Suprapubic skin (tissue), 4 donors: ENCODE measurements at regions not wholly inside any gene's neighbourhood (a gene's known extent, or its start where the extent isn't known, plus 50 kb on each side); places are given as distances from the start of the nearest gene placed in this dataset.

Experiments used
- DNase-seq, 2 donors: peaks; one replicate each; pipeline ENCODE4 v3.0.0-alpha.2; 2019; ENCODE audit warnings: low spot score in 2 of 2
- H3K27ac ChIP-seq: fragments of 200-600 bp; sonication (generic); one replicate; pipeline ENCODE4 v1.5.1; 2019
- H3K27me3 ChIP-seq: fragments of 200-600 bp; sonication (generic); one replicate; pipeline ENCODE4 v1.5.1; 2019
- H3K36me3 ChIP-seq: fragments of 200-600 bp; sonication (generic); one replicate; pipeline ENCODE4 v1.5.1; 2019
- H3K4me1 ChIP-seq: fragments of 200-600 bp; sonication (generic); one replicate; pipeline ENCODE4 v1.5.1; 2019
- H3K4me3 ChIP-seq: fragments of 200-600 bp; sonication (generic); one replicate; pipeline ENCODE4 v1.5.1; 2019; ENCODE audit warnings: mild to moderate bottlenecking
- H3K9me3 ChIP-seq: fragments of 200-600 bp; sonication (generic); one replicate; pipeline ENCODE4 v1.5.1; 2019
- CTCF ChIP-seq, 2 donors: fragments of 200-600 bp in 1 of 2; fragments of 450-650 bp in 1 of 2; sonication (generic) in 1 of 2; IDR thresholded peaks; one replicate each; pipeline ENCODE4 v1.5.1; 2016 to 2019; ENCODE audit warnings: antibody characterized with exemption in 2 of 2, mild to moderate bottlenecking in 1 of 2, moderate library complexity in 1 of 2
- EP300 ChIP-seq: sonication (generic); formaldehyde crosslinking; IDR thresholded peaks from one replicate; pipeline ENCODE4 v1.6.1; 2017; ENCODE audit warnings: antibody characterized with exemption
- POLR2A ChIP-seq, 2 donors: fragments of 450-650 bp; IDR thresholded peaks; one replicate each; pipeline ENCODE4 v1.6.1; 2017; ENCODE audit warnings: antibody characterized with exemption in 2 of 2, mild to moderate bottlenecking in 2 of 2, moderate library complexity in 2 of 2
- POLR2AphosphoS5 ChIP-seq, 3 donors: sonication (generic); formaldehyde crosslinking; IDR thresholded peaks; one replicate each; pipeline ENCODE4 v1.6.1; 2017; ENCODE audit warnings: antibody characterized with exemption in 3 of 3
- WGBS: methylation state at CpG from one replicate; pipeline ENCODE4 v1.1.5; 2018; 5-methylcytosine and 5-hydroxymethylcytosine counted together

DNA sequence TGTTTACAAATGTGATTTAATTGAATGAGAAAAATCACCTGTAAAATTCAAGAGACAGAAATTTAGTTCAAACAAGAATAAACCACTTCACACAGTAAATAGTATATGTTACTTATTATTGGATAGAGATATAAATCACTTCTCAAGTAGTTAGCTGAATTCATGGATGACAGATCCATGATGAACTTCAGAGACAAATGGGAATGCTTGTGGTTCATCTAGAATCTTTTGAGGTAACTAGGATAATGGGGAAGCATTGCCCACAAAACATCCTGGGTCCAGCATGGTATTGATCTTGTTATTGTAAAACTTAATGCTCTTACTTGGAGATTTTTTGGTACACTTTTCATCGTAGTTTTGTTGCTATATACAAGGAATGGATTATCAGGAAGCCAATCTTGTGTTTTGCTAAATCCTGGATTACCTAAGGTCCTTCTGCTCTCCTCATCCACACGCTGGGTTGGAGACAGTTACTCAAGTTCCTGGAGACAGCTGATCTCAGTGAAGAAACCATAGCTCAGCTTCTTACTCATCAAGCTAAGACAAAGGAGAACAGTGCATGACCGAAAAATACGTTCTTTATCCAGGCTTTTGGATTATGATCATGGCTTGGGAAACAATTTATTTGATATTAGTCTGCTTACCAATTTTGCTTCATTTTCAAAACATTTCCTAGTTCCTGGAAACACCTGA is 142.5 kb upstream of the PREP start:
- no peaks in the 10 kb centered on the region for H3K36me3 ChIP-seq
- H3K9me3 ChIP-seq: no peaks in the 10 kb centered on the region
- no peak overlapping the region for H3K4me3 ChIP-seq
- H3K27ac ChIP-seq: no peak overlapping the region
- no peak for TF ChIP-seq POLR2AphosphoS5 (IDR thresholded peaks at IDR 0.05)
- TF ChIP-seq POLR2A (IDR thresholded peaks at IDR 0.05): no peak
- TF ChIP-seq CTCF (IDR thresholded peaks at IDR 0.05): no peak
- no peak for TF ChIP-seq EP300
- no peaks in the 10 kb centered on the region for H3K27me3 ChIP-seq
- no peaks in the 10 kb centered on the region for H3K4me1 ChIP-seq
- 94% methylated on average over 4 of the region's 4 CpGs for WGBS
- DNase-seq: no peak

GRCh38 chr6:105539911-105540310 is 137.0 kb upstream of the PREP start:
- H3K4me3 ChIP-seq: no peak overlapping the region
- no peaks in the 10 kb centered on the region for H3K27me3 ChIP-seq
- H3K9me3 ChIP-seq: no peaks in the 10 kb centered on the region
- no peak for DNase-seq
- H3K27ac ChIP-seq: no peak overlapping the region
- TF ChIP-seq POLR2A (IDR thresholded peaks at IDR 0.05): no peak
- no peak for TF ChIP-seq EP300
- no peak for TF ChIP-seq POLR2AphosphoS5 (IDR thresholded peaks at IDR 0.05)
- no peak for TF ChIP-seq CTCF (IDR thresholded peaks at IDR 0.05)
- H3K4me1 ChIP-seq: peaks cover 5% of the 10 kb centered on the region
- 98% methylated on average over 5 of the region's 5 CpGs for WGBS
- H3K36me3 ChIP-seq: no peaks in the 10 kb centered on the region

GRCh38 chr6:105537981-105538578 is 135.2 kb upstream of the PREP start:
- no peak overlapping the region for H3K27ac ChIP-seq

GRCh38 chr6:105536961-105537360 is 134.1 kb upstream of the PREP start:
- Histone ChIP-seq H3K4me1 (peaks cover 5% of the 10 kb centered on the region), H3K4me3 (no peak overlapping the region), H3K27me3 (no peaks in the 10 kb centered on the region), H3K27ac (no peak overlapping the region), H3K36me3 (no peaks in the 10 kb centered on the region), H3K9me3 (no peaks in the 10 kb centered on the region)
- 37% methylated on average over 3 of the region's 3 CpGs for WGBS
- DNase-seq: no peak
- no peak for TF ChIP-seq EP300
- TF ChIP-seq POLR2AphosphoS5 (IDR thresholded peaks at IDR 0.05): no peak
- no peak for TF ChIP-seq CTCF (IDR thresholded peaks at IDR 0.05)
- TF ChIP-seq POLR2A (IDR thresholded peaks at IDR 0.05): no peak

More at GRCh38 chr6:105537981-105538578, 135.2 kb upstream of the PREP start:
- H3K27me3 ChIP-seq: no peaks in the 10 kb centered on the region
- TF ChIP-seq CTCF (IDR thresholded peaks at IDR 0.05): no peak
- TF ChIP-seq POLR2AphosphoS5 (IDR thresholded peaks at IDR 0.05): no peak
- no peak for TF ChIP-seq POLR2A (IDR thresholded peaks at IDR 0.05)
- TF ChIP-seq EP300: no peak
- no peak overlapping the region for H3K4me3 ChIP-seq
- H3K9me3 ChIP-seq: no peaks in the 10 kb centered on the region
- 81% methylated on average over 2 of the region's 2 CpGs for WGBS
- H3K4me1 ChIP-seq: peaks cover 5% of the 10 kb centered on the region
- no peaks in the 10 kb centered on the region for H3K36me3 ChIP-seq
- DNase-seq: no peak

GRCh38 chr6:105533301-105533700 is 130.4 kb upstream of the PREP start:
- WGBS: 77% methylated on average over 3 of the region's 3 CpGs
- Histone ChIP-seq H3K27me3 (no peaks in the 10 kb centered on the region), H3K4me1 (peaks cover 5% of the 10 kb centered on the region), H3K4me3 (no peak overlapping the region), H3K36me3 (no peaks in the 10 kb centered on the region), H3K27ac (no peak overlapping the region), H3K9me3 (no peaks in the 10 kb centered on the region)
- DNase-seq: no peak
- TF ChIP-seq POLR2AphosphoS5 (IDR thresholded peaks at IDR 0.05) (no peak), EP300 (no peak), CTCF (IDR thresholded peaks at IDR 0.05) (no peak), POLR2A (IDR thresholded peaks at IDR 0.05) (no peak)
